B cell (primary cell): ENCODE measurements at regions not wholly inside any gene's neighbourhood (a gene's known extent, or its start where the extent isn't known, plus 50 kb on each side); places are given as distances from the start of the nearest gene placed in this dataset.

Source experiments
- ATAC-seq: fragments of 200-7000 bp; cut with Tn5 transposase; one replicate; pipeline ENCODE4 v1.10.0; 2021; ENCODE audit warnings: low read depth, mild to moderate bottlenecking, moderate number of reproducible peaks, moderate library complexity
- CTCF ChIA-PET: fragments of 350-600 bp; sonication (Branson Sonifier 250); formaldehyde crosslinking; loops from one replicate; lab custom pipeline; 2021; ENCODE audit warnings: antibody characterized with exemption, inconsistent platforms; lab: Charles Lee
- POLR2A ChIA-PET: fragments of 350-600 bp; sonication (Branson Sonifier 250); formaldehyde crosslinking; loops from one replicate; lab custom pipeline; 2021; ENCODE audit warnings: antibody characterized with exemption; lab: Charles Lee
- DNase-seq: peaks from one replicate; pipeline ENCODE4 v3.0.0; 2013
- H2AFZ ChIP-seq: 2 replicates; pipeline ENCODE4 v1.6.1; 2012; ENCODE audit warnings: mild to moderate bottlenecking, low read depth, low read length; ENCODE audit not compliant: insufficient read depth, poor library complexity, severe bottlenecking
- H3K27ac ChIP-seq, 2 donors: 1 replicate in 1 of 2; 2 replicates in 1 of 2; pipeline ENCODE4 v1.5.1; 2012 to 2013; ENCODE audit warnings: low read length in 2 of 2, mild to moderate bottlenecking in 2 of 2, moderate library complexity in 1 of 2
- H3K27me3 ChIP-seq, 4 experiments: fragments of 200-600 bp in 1 of 4; sonication (generic) in 1 of 4; replicated peaks in 1 of 4; 1 replicate in 2 of 4; 2 replicates in 2 of 4; pipeline versions ENCODE4 v1.6.1 to v1.7.0; 2013 to 2016; ENCODE audit warnings: low read length in 3 of 4, mild to moderate bottlenecking in 2 of 4, mixed read lengths in 1 of 4, moderate library complexity in 1 of 4; ENCODE audit not compliant: insufficient read depth in 4 of 4, control insufficient read depth in 3 of 4; ENCODE audit errors: control extremely low read depth in 1 of 4
- H3K36me3 ChIP-seq, 2 experiments: replicated peaks in 1 of 2; 1 replicate in 1 of 2; 2 replicates in 1 of 2; pipeline versions ENCODE4 v1.6.1 to v1.7.1; 2013; ENCODE audit warnings: low read length in 1 of 2; ENCODE audit not compliant: insufficient read depth in 2 of 2, control insufficient read depth in 1 of 2; ENCODE audit errors: control extremely low read depth in 1 of 2, extremely low read depth in 1 of 2
- H3K4me1 ChIP-seq, 2 donors: fragments of 200-600 bp in 1 of 2; sonication (generic) in 1 of 2; 1 replicate in 1 of 2; 2 replicates in 1 of 2; pipeline versions ENCODE4 v1.5.1 to v1.6.1; 2013 to 2017; ENCODE audit warnings: low read length in 2 of 2; ENCODE audit not compliant: control insufficient read depth in 2 of 2, insufficient read depth in 2 of 2
- H3K4me2 ChIP-seq: replicated peaks from 2 replicates; pipeline ENCODE3; 2012; ENCODE audit warnings: mild to moderate bottlenecking, low read depth, low read length; ENCODE audit not compliant: poor library complexity, severe bottlenecking
- H3K4me3 ChIP-seq, 5 experiments: fragments of 200-600 bp in 1 of 5; sonication (generic) in 1 of 5; 1 replicate in 3 of 5; 2 replicates in 2 of 5; pipeline versions ENCODE4 v1.5.1 to v1.7.0; 2011 to 2016; ENCODE audit warnings: low read length in 4 of 5, mild to moderate bottlenecking in 4 of 5, low read depth in 2 of 5, control low read depth in 1 of 5, moderate library complexity in 1 of 5; ENCODE audit not compliant: insufficient read depth in 1 of 5; ENCODE audit errors: control extremely low read depth in 1 of 5, extremely low read depth in 1 of 5
- H3K79me2 ChIP-seq: fragments of 200-600 bp; sonication (generic); one replicate; pipeline ENCODE4 v1.6.0; 2016; ENCODE audit warnings: low read length; ENCODE audit not compliant: control insufficient read depth, insufficient read depth
- H3K9ac ChIP-seq: fragments of 200-600 bp; sonication (generic); 2 replicates; pipeline ENCODE4 v1.6.1; 2017; ENCODE audit warnings: mild to moderate bottlenecking, low read length, moderate library complexity
- H3K9me3 ChIP-seq, 3 donors: one replicate each; pipeline versions ENCODE4 v1.6.1 to v1.7.1; 2013; ENCODE audit warnings: low read length in 2 of 3; ENCODE audit not compliant: control insufficient read depth in 2 of 3, insufficient read depth in 1 of 3; ENCODE audit errors: control extremely low read depth in 1 of 3
- H4K20me1 ChIP-seq: 2 replicates; pipeline ENCODE4 v1.6.0; 2012; ENCODE audit warnings: mild to moderate bottlenecking, low read length; ENCODE audit not compliant: insufficient read depth, control insufficient read depth, poor library complexity, severe bottlenecking
- H3K27ac Mint-ChIP-seq: one replicate; pipeline ENCODE4 v1.8.0; 2021; ENCODE audit warnings: mixed read lengths
- H3K27me3 Mint-ChIP-seq: one replicate; pipeline ENCODE4 v1.8.0; 2021; ENCODE audit warnings: mixed read lengths
- H3K4me1 Mint-ChIP-seq: one replicate; pipeline ENCODE4 v1.8.0; 2021; ENCODE audit warnings: mixed read lengths
- H3K4me3 Mint-ChIP-seq: one replicate; pipeline ENCODE4 v1.8.0; 2021; ENCODE audit warnings: mixed read lengths
- H3K9me3 Mint-ChIP-seq: one replicate; pipeline ENCODE4 v1.8.0; 2022; ENCODE audit warnings: mixed read lengths; ENCODE audit not compliant: insufficient read depth
- CTCF ChIP-seq: fragments of 200-600 bp; IDR thresholded peaks from one replicate; pipeline ENCODE4 v1.8.0; 2022; ENCODE audit warnings: antibody characterized with exemption, mild to moderate bottlenecking
- EZH2 ChIP-seq: IDR thresholded peaks from 2 replicates; pipeline ENCODE4 v1.6.1; 2012; ENCODE audit warnings: borderline replicate concordance, low read depth, mild to moderate bottlenecking, moderate library complexity, low read length; ENCODE audit not compliant: insufficient read depth, poor library complexity, severe bottlenecking
- WGBS: methylation state at CpG from one replicate; pipeline ENCODE4 v1.1.5; 2013; ENCODE audit warnings: missing lambda C conversion rate; ENCODE audit not compliant: insufficient coverage; 5-methylcytosine and 5-hydroxymethylcytosine counted together
- intact Hi-C: fragments of 100-400 bp; cut with micrococcal nuclease; formaldehyde crosslinking; loops from one replicate; pipeline ENCODE4 v1.10.0; 2022

DNA sequence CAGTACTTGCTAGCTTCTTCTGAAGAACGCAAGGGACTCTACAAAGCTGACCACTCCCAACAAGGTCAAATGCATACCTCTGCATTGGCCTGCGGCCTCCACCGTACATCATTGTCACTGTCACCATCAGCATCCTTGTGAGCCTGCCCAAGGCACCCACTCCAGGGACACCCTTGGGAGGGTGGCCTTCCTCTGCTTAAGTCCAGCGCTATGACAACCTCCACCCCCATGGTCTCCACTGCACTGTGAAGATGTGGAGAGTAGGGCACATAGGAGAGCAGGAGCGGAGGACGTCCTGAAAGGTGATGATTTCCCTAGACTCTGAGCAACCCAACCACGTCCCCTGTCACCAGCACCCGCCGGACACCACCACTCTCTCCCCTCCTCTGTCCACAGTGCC, 252.8 kb downstream of the ALG10 start:
- no peak overlapping the region for H3K4me2 ChIP-seq
- no peak overlapping the region for H3K4me3 ChIP-seq
- Mint-ChIP-seq H3K27me3 (no peaks in the 10 kb centered on the region), H3K4me1 (no peaks in the 10 kb centered on the region), H3K4me3 (no peak overlapping the region), H3K9me3 (peaks cover 4% of the 10 kb centered on the region), H3K27ac (no peak overlapping the region)
- no peaks in the 10 kb centered on the region for H3K4me1 ChIP-seq
- peaks cover 0 to 6% (median 1%) of the 10 kb centered on the region in 3 donors for H3K9me3 ChIP-seq
- H3K27me3 ChIP-seq = no peaks in the 10 kb centered on the region
- ChIA-PET POLR2A (no interaction called here), CTCF (no interaction called here)
- H3K36me3 ChIP-seq = no peaks in the 10 kb centered on the region
- intact Hi-C loops = no loop called here
- WGBS = 91% methylated on average over 5 of the region's 9 CpGs
- H2AFZ ChIP-seq = no peak overlapping the region
- ATAC-seq (no peak), DNase-seq (no peak)
- H3K9ac ChIP-seq = no peak overlapping the region
- H4K20me1 ChIP-seq = no peaks in the 10 kb centered on the region
- H3K79me2 ChIP-seq = no peaks in the 10 kb centered on the region
- TF ChIP-seq CTCF = no peak
- no peak for TF ChIP-seq EZH2
- no peak overlapping the region for H3K27ac ChIP-seq

DNA sequence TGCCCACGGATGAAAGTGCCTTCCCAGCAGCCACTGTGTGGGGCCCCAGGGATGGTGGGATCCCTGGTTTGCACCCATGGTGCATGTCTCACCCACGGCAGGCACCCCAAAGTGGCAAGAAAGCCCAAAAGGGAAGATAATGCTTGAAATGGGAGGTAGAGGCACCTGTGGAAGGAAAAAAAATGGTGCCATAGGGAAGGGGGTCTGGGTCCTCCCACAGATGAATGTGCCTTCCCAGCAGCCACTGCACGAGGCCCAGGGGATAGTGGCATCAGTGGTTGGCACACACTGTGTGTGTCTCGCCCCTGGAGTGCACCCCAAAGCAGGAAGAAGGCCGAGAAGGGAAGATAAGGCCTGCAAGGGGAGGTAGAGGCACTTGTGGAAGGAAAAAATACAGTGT, 264.2 kb downstream of the ALG10 start:
- 58% methylated on average over 5 of the region's 5 CpGs for WGBS
- intact Hi-C loops = no loop called here
- Histone ChIP-seq H3K9ac (no peak overlapping the region), H3K36me3 (no peaks in the 10 kb centered on the region), H3K4me2 (no peak overlapping the region), H3K4me1 (no peaks in the 10 kb centered on the region), H3K79me2 (no peaks in the 10 kb centered on the region), H3K27ac (no peak overlapping the region), H3K27me3 (no peaks in the 10 kb centered on the region), H2AFZ (no peak overlapping the region), H3K9me3 (peaks cover 3 to 57% (median 19%) of the 10 kb centered on the region in 3 donors), H4K20me1 (no peaks in the 10 kb centered on the region), H3K4me3 (no peak overlapping the region)
- H3K27ac Mint-ChIP-seq = no peak overlapping the region
- ChIA-PET CTCF (no interaction called here), POLR2A (no interaction called here)
- DNase-seq (no peak), ATAC-seq (no peak)
- H3K27me3 Mint-ChIP-seq = no peaks in the 10 kb centered on the region
- H3K4me3 Mint-ChIP-seq = no peak overlapping the region
- no peaks in the 10 kb centered on the region for H3K4me1 Mint-ChIP-seq
- H3K9me3 Mint-ChIP-seq = peaks cover 2% of the 10 kb centered on the region
- TF ChIP-seq EZH2 = no peak
- no peak for TF ChIP-seq CTCF
